Stomach (tissue), 8 donors: ENCODE measurements at regions not wholly inside any gene's neighbourhood (a gene's known extent, or its start where the extent isn't known, plus 50 kb on each side); places are given as distances from the start of the nearest gene placed in this dataset.

Experiments
- DNase-seq, 2 donors: peaks; one replicate each; pipeline versions ENCODE4 v3.0.0 to v3.0.0-alpha.2; 2013 to 2019
- H3K27ac ChIP-seq, 5 donors: fragments of 200-600 bp in 4 of 5; sonication (generic) in 4 of 5; one replicate each; pipeline ENCODE4 v1.5.1; 2013 to 2019; ENCODE audit warnings: mild to moderate bottlenecking in 1 of 5, moderate library complexity in 1 of 5
- H3K27me3 ChIP-seq, 3 donors: fragments of 200-600 bp; sonication (generic); one replicate each; pipeline ENCODE4 v1.5.1; 2017 to 2019; ENCODE audit warnings: mixed run types in 1 of 3
- H3K36me3 ChIP-seq, 4 donors: fragments of 200-600 bp; sonication (generic); 1 replicate in 3 of 4; 2 replicates in 1 of 4; pipeline ENCODE4 v1.5.1; 2016 to 2019
- H3K4me1 ChIP-seq, 4 donors: fragments of 200-600 bp; sonication (generic); one replicate each; pipeline ENCODE4 v1.5.1; 2016 to 2019
- H3K4me3 ChIP-seq, 4 donors: fragments of 200-600 bp; sonication (generic) in 3 of 4; one replicate each; pipeline ENCODE4 v1.5.1; 2016 to 2019; ENCODE audit warnings: mild to moderate bottlenecking in 1 of 4
- H3K9me3 ChIP-seq, 4 donors: fragments of 200-600 bp; sonication (generic); one replicate each; pipeline ENCODE4 v1.5.1; 2016 to 2019
- CTCF ChIP-seq, 7 experiments: fragments of 450-650 bp in 4 of 7; fragments of 200-600 bp in 3 of 7; sonication (generic) in 3 of 7; IDR thresholded peaks; one replicate each; pipeline ENCODE4 v1.5.1; 2016 to 2019; ENCODE audit warnings: antibody characterized with exemption in 7 of 7, control low read depth in 2 of 7, mild to moderate bottlenecking in 1 of 7
- EP300 ChIP-seq: sonication (generic); formaldehyde crosslinking; IDR thresholded peaks from one replicate; pipeline ENCODE4 v1.6.1; 2017; ENCODE audit warnings: antibody characterized with exemption
- POLR2A ChIP-seq, 4 donors: fragments of 450-650 bp; IDR thresholded peaks; one replicate each; pipeline ENCODE4 v1.6.1; 2016; ENCODE audit warnings: antibody characterized with exemption in 4 of 4, control low read depth in 2 of 4, mild to moderate bottlenecking in 1 of 4, moderate library complexity in 1 of 4
- POLR2AphosphoS5 ChIP-seq, 3 donors: sonication (generic); formaldehyde crosslinking; IDR thresholded peaks; one replicate each; pipeline ENCODE4 v1.6.1; 2016; ENCODE audit warnings: antibody characterized with exemption in 3 of 3
- WGBS, 5 donors: extraction: QIAGEN DNeasy Blood & Tissue Kit in 3 of 5; methylation state at CpG; one replicate each; pipeline versions ENCODE4 v1.1.5 to v1.1.7; 2013 to 2018; 5-methylcytosine and 5-hydroxymethylcytosine counted together
- intact Hi-C: fragments of 100-400 bp; cut with DNase I; formaldehyde crosslinking; loops from one replicate; pipeline ENCODE4 v1.15.1; 2023; ENCODE audit warnings: low total_unique reads
- donor health status: healthy with polysubstance abuse.
- donor health status: Bipolar disorder and iron deficiency.
- donor health status: healthy.

- Histone ChIP-seq H3K36me3 (no peaks in the 10 kb centered on the region), H3K27me3 (no peaks in the 10 kb centered on the region), H3K9me3 (no peaks in the 10 kb centered on the region), H3K4me1 (no peaks in the 10 kb centered on the region), H3K4me3 (no peak overlapping the region), H3K27ac (no peak overlapping the region)
- DNase-seq = no peak
- WGBS, 5 donors = 94 to 100% (median 97%) methylated on average over 2 to 6 of the region's 6 CpGs
- no peak for TF ChIP-seq POLR2A (IDR thresholded peaks at IDR 0.05)
- TF ChIP-seq POLR2AphosphoS5 (IDR thresholded peaks at IDR 0.05) = no peak
- TF ChIP-seq CTCF (IDR thresholded peaks at IDR 0.05) = no peak
- no peak for TF ChIP-seq EP300
- intact Hi-C loops = no loop called here
Measured at GRCh38 chr5:10126900-10127299, 122.8 kb downstream of the ATPSCKMT start.

- WGBS, 5 donors = 84 to 95% (median 86%) methylated on average over 9 of the region's 9 CpGs
- intact Hi-C loops = no loop called here
- no peaks in the 10 kb centered on the region for H3K36me3 ChIP-seq
- no peak overlapping the region for H3K4me3 ChIP-seq
- H3K4me1 ChIP-seq = no peaks in the 10 kb centered on the region
- H3K9me3 ChIP-seq = no peaks in the 10 kb centered on the region
- no peaks in the 10 kb centered on the region for H3K27me3 ChIP-seq
- no peak overlapping the region for H3K27ac ChIP-seq
- DNase-seq = no peak
- TF ChIP-seq POLR2A (IDR thresholded peaks at IDR 0.05) = no peak
- TF ChIP-seq EP300 = no peak
- no peak for TF ChIP-seq CTCF (IDR thresholded peaks at IDR 0.05)
- no peak for TF ChIP-seq POLR2AphosphoS5 (IDR thresholded peaks at IDR 0.05)
Measured at GRCh38 chr5:10125116-10125515, 124.6 kb downstream of the ATPSCKMT start.

- Histone ChIP-seq H3K4me3 (no peak overlapping the region), H3K27ac (no peak overlapping the region), H3K4me1 (no peaks in the 10 kb centered on the region), H3K9me3 (peaks cover 0 to 2% (median under 1%) of the 10 kb centered on the region in 4 donors), H3K36me3 (no peaks in the 10 kb centered on the region), H3K27me3 (no peaks in the 10 kb centered on the region)
- peak in 1 of 2 donors; percentile 11 for DNase-seq
- intact Hi-C loops = no loop called here
- no peak for TF ChIP-seq EP300
- TF ChIP-seq CTCF (IDR thresholded peaks at IDR 0.05) = no peak
- TF ChIP-seq POLR2A (IDR thresholded peaks at IDR 0.05) = no peak
- TF ChIP-seq POLR2AphosphoS5 (IDR thresholded peaks at IDR 0.05) = no peak
- WGBS, 5 donors = 83 to 90% (median 87%) methylated on average over 9 of the region's 9 CpGs
Measured at GRCh38 chr5:10124287-10124686, 125.4 kb downstream of the ATPSCKMT start.

GRCh38 chr5:10123254-10123989 is 126.3 kb downstream of the ATPSCKMT start:
- intact Hi-C loops = no loop called here
- TF ChIP-seq POLR2AphosphoS5 (IDR thresholded peaks at IDR 0.05) = no peak
- TF ChIP-seq POLR2A (IDR thresholded peaks at IDR 0.05) = no peak
- no peak for TF ChIP-seq CTCF (IDR thresholded peaks at IDR 0.05)
- no peak for TF ChIP-seq EP300
- no peaks in the 10 kb centered on the region for H3K27me3 ChIP-seq
- H3K27ac ChIP-seq = no peak overlapping the region
- no peaks in the 10 kb centered on the region for H3K4me1 ChIP-seq
- 82 to 89% (median 82%) methylated on average over 7 of the region's 7 CpGs for WGBS, 5 donors
- DNase-seq = peak in 1 of 2 donors; percentile 10
- H3K36me3 ChIP-seq = no peaks in the 10 kb centered on the region
- H3K9me3 ChIP-seq = peaks cover 0 to 8% (median 3%) of the 10 kb centered on the region in 4 donors
- H3K4me3 ChIP-seq = no peak overlapping the region
